DMS153 treated with DMSO at 0.1 percent for 48 hours (cell line): ENCODE measurements at regions not wholly inside any gene's neighbourhood (a gene's known extent, or its start where the extent isn't known, plus 50 kb on each side); places are given as distances from the start of the nearest gene placed in this dataset.

Source experiments
- DNase-seq: peaks from one replicate; lab custom pipeline; 2025; ENCODE audit not compliant: unreplicated experiment; lab: John Stamatoyannopoulos, UW

- DNase-seq = no peak
These were observed 97.7 kb upstream of the VGLL2 start for GRCh38 chr6:117167520-117168271.

GRCh38 chr6:117168296-117169063, 96.9 kb upstream of the VGLL2 start:
- DNase-seq = no peak

GRCh38 chr6:117169064-117169665, 96.2 kb upstream of the VGLL2 start:
- DNase-seq = no peak

GRCh38 chr6:117169781-117170281, 95.5 kb upstream of the VGLL2 start:
- no peak for DNase-seq

- no peak for DNase-seq
These were observed 90.5 kb upstream of the VGLL2 start for GRCh38 chr6:117174835-117175360.

- DNase-seq = no peak
These were observed 76.6 kb upstream of the VGLL2 start for GRCh38 chr6:117188627-117189201.

DNA sequence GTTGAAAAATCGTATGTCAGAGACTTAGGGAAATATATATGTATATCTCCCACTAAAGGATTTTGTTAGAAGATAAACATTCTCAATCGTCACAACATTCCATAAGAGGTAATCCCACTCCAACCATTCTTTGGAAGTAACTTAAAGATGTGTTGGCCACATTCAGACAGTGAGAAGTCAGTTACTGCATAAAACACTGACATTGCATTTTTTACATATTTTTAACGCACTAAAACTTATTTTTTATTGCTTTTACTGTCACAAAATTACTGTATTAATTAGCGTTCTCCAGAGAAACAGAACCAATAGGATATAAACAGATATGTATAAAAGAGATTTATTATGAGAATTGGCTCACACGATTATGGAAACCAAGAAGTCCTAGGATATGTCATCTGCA, 74.3 kb upstream of the VGLL2 start:
- no peak for DNase-seq

GRCh38 chr6:117191448-117191847, 73.9 kb upstream of the VGLL2 start:
- DNase-seq = no peak

- no peak for DNase-seq
These were observed 71.1 kb upstream of the VGLL2 start for GRCh38 chr6:117194271-117194670.

DNA sequence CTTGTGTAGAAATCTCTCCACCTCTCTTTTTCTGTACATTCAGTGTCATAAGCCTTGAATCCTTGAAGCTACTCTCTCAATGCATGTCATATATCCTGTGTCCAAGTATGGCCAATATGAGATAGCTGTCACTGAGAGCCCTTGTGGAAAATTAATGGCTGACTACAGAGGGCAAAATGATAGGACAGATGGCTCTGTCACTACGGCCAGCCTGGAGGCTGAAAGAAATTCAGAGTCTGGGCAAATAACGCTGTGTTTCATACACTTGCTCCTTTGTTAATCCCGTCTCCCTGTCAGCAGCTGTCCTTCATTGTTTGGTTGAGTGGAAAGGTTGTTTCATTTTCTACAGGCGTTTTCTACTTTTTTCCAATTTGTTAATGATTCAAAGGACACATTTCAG, 70.4 kb upstream of the VGLL2 start:
- no peak for DNase-seq

DNA sequence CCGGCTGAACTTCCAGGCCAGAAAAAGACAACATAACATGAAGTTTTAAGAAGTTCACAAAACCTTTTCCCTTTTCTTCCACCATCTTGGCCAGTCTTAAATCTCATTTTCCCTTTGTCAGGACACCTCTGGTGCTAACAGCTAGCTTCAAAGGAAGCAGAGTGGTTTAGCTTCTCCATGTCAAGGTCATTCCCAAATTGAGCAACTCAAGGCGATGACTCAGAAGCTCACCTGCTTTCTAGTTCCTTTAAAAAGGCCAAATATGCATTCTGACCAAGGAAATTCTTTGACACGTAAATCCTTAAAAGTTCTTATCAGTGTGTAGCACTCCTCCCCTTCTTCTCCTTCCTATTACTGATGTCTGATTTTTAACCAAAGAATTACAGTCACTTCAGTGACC, 69.6 kb upstream of the VGLL2 start:
- no peak for DNase-seq

DNA sequence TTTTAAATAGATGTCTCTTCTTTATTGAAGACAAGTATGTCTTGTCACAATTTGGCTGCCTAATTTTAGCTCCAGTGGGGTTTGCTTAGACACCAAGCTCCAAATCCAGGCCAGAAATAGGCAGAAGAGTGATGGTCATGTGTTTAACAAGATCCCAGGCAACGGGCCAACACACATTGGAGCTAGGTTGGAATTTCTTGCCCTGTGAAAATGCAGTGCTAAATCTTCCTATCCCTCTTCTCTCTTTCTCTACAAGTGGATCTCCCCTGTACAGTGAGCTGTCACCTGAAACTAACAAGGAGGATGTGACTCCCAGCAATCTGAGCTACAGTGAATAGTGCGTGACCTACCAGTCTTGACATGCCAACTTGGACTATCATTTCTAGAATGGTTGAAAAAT, 65.3 kb upstream of the VGLL2 start:
- no peak for DNase-seq

DNA sequence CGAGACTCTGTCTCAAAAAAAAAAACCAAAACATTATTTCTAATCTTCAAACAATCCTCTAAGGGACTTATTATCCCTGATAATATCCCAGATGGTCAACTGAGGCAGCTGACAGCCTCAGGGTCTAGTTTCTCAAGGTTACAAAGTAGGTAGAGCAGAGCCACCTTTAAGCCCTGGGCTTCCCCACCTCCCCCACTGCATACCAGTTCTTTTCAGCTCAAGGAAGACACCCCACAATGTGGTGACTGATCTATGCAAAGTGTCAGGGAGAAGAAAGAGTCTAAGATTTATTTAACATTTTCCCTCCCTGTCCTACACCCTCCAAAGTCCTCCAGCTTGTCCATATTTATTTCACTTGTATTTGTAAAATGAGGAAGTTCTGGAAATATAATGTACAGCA, 60.5 kb upstream of the VGLL2 start:
- no peak for DNase-seq

DNA sequence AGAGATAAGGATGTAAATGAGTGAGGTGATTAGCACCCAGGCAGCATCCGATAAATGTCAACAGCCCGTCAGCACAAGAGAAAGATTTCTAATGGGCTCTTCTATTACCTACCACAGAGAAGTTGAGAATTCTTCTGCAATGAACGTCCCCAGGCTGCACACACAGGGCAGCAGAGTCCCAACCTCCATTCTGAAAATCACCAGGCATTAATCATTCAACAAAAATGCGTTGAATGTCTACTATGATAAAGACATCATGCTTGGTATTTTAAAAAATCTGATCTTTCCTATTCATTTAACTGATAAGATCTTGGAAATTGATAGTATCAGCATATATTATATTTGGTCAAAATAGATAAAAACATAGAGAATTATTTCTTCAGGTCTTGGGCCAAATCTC, 59.5 kb upstream of the VGLL2 start:
- DNase-seq = no peak

- no peak for DNase-seq
These were observed 58.8 kb upstream of the VGLL2 start for GRCh38 chr6:117206522-117206921.

DNA sequence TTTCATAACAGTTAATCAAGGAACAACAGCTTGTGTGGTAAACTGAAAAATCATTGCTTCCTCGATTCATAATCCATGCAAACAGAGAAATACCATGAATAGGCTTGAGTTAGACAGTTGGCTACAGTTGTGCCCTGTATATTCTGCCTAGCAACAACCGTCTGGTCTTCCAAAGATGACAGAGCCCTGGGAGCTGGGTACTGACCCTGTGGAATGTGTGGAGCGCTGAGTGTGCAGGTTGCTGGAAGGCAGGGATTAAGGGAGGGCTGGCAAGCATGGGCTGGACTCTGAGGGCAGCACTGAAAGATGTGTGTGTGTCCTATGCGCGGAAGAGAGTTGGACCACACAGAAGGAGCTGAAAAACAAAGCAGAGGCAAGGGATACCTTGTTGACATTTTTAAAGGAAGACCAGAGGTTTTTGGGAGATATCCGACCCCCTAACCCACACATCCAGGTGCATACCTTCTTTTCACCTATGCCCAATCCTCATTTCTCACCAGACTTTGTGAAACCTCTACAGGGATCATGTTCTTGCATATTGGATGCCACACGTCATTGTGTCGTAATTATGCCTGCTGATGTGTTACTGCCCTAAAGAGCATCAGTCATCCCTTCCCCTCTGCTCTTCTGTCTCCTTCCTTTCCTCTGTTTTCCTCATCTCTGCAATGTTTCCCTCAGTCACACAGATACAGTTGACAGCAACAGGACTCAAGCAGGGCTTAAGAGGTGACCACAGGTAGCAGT, 58.2 kb upstream of the VGLL2 start:
- DNase-seq = no peak

DNA sequence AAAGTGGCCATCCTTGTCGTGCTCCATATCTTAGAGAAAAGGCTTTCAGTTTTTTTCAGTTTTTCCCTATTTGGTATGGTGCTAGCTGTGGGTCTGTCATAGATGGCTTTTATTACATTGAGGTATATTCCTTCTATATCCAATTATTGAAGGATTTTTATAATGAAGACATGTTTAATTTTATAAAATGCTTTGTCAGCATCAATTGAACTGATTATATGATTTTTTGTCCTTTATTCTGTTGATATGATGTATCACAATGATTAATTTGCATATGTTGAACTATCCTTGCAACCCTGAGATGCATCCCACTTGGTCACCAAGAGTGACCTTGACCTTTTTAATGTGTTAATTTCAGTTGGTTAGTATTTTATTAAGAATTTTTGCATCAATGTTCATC, 55.1 kb upstream of the VGLL2 start:
- no peak for DNase-seq

- no peak for DNase-seq
These were observed 49.8 kb upstream of the VGLL2 start for GRCh38 chr6:117215353-117216090.
